Vagina (tissue), 2 donors: ENCODE measurements at regions not wholly inside any gene's neighbourhood (a gene's known extent, or its start where the extent isn't known, plus 50 kb on each side); places are given as distances from the start of the nearest gene placed in this dataset.

Experiments used
- DNase-seq, 2 donors: peaks; one replicate each; pipeline ENCODE4 v3.0.0-alpha.2; 2017; ENCODE audit errors: extremely low spot score in 2 of 2
- H3K27ac ChIP-seq: fragments of 200-600 bp; sonication (generic); one replicate; pipeline ENCODE4 v1.5.1; 2019
- H3K27me3 ChIP-seq: fragments of 200-600 bp; sonication (generic); one replicate; pipeline ENCODE4 v1.5.1; 2019
- H3K36me3 ChIP-seq, 2 donors: fragments of 200-600 bp; sonication (generic); one replicate each; pipeline ENCODE4 v1.5.1; 2017 to 2019
- H3K4me1 ChIP-seq: fragments of 200-600 bp; sonication (generic); one replicate; pipeline ENCODE4 v1.5.1; 2019
- H3K4me3 ChIP-seq, 2 donors: fragments of 200-600 bp; sonication (generic); 1 replicate in 1 of 2; 2 replicates in 1 of 2; pipeline ENCODE4 v1.5.1; 2016 to 2019
- H3K9me3 ChIP-seq: fragments of 200-600 bp; sonication (generic); one replicate; pipeline ENCODE4 v1.5.1; 2019
- POLR2A ChIP-seq, 2 donors: fragments of 450-650 bp; IDR thresholded peaks; one replicate each; pipeline ENCODE4 v1.6.1; 2017; ENCODE audit warnings: antibody characterized with exemption in 2 of 2, mild to moderate bottlenecking in 2 of 2, moderate library complexity in 2 of 2
- POLR2AphosphoS5 ChIP-seq, 2 donors: sonication (generic); formaldehyde crosslinking; IDR thresholded peaks; one replicate each; pipeline ENCODE4 v1.9.0; 2017; ENCODE audit warnings: antibody characterized with exemption in 2 of 2, mild to moderate bottlenecking in 2 of 2, low read depth in 1 of 2; ENCODE audit not compliant: insufficient read depth in 1 of 2
- intact Hi-C: fragments of 100-400 bp; cut with DNase I; formaldehyde crosslinking; loops from one replicate; pipeline ENCODE4 v1.15.1; 2023
- TF ChIP-seq, protein P1 (sequence below), 3 experiments: fragments of 450-650 bp in 2 of 3; fragments of 200-600 bp in 1 of 3; sonication (generic) in 1 of 3; IDR thresholded peaks; one replicate each; pipeline ENCODE4 v1.5.1; 2017 to 2019; ENCODE audit warnings: antibody characterized with exemption in 3 of 3, mild to moderate bottlenecking in 2 of 3, moderate library complexity in 2 of 3

DNA sequence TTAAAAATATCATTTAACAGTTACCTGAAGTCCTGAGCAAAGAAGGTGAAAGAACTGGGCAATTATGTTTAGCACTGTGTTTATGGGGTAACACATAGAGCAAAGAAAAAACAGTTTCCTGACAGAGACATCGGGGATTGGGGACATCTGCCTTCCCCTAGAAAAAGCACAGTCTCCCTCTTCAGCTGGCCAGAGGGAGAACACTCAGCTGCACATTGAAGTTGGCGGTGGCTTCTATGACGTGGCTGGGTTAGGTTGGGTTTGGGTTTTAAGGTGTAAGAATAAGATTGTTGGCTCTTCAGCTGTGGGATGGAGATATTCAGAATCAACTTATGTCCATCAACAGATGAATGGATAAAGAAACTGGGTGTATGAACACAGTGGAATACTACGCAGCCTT, 124.0 kb upstream of the DTNBP1 start:
- no peak for DNase-seq

DNA sequence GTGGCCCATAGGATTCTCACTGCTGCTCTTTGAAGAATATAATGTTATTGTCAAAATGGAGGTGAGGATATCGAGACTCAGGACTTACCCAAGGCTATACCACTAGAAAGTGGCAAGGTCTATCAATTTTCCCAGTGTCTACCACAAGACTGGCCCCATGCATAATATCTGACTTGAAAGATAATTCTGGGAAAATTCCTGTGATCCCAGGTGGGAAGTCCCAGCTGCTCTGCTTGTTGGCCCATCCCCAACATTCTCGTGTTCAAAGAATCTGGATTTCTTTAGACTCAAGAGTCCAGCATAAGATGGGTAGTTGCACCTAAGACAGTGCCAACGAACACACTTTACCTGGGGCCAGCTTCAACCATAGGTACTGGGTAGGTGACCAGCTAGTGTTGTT, 120.7 kb upstream of the DTNBP1 start:
- no peaks in the 10 kb centered on the region for H3K36me3 ChIP-seq
- no peak overlapping the region for H3K27ac ChIP-seq
- H3K27me3 ChIP-seq: no peaks in the 10 kb centered on the region
- H3K4me3 ChIP-seq: no peak overlapping the region
- TF ChIP-seq, protein P1, sequence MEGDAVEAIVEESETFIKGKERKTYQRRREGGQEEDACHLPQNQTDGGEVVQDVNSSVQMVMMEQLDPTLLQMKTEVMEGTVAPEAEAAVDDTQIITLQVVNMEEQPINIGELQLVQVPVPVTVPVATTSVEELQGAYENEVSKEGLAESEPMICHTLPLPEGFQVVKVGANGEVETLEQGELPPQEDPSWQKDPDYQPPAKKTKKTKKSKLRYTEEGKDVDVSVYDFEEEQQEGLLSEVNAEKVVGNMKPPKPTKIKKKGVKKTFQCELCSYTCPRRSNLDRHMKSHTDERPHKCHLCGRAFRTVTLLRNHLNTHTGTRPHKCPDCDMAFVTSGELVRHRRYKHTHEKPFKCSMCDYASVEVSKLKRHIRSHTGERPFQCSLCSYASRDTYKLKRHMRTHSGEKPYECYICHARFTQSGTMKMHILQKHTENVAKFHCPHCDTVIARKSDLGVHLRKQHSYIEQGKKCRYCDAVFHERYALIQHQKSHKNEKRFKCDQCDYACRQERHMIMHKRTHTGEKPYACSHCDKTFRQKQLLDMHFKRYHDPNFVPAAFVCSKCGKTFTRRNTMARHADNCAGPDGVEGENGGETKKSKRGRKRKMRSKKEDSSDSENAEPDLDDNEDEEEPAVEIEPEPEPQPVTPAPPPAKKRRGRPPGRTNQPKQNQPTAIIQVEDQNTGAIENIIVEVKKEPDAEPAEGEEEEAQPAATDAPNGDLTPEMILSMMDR (IDR thresholded peaks at IDR 0.05): no peak
- no peak for TF ChIP-seq POLR2A (IDR thresholded peaks at IDR 0.05)
- no peak for TF ChIP-seq POLR2AphosphoS5 (IDR thresholded peaks at IDR 0.05; ENCODE audit: insufficient read depth in 1 of 2, low read depth in 1 of 2)
- H3K4me1 ChIP-seq: no peaks in the 10 kb centered on the region
- H3K9me3 ChIP-seq: no peaks in the 10 kb centered on the region
- intact Hi-C loops: no loop called here
- DNase-seq: no peak

More for the DNA sequence above, 124.0 kb upstream of the DTNBP1 start:
- intact Hi-C loops: no loop called here
- Histone ChIP-seq H3K27me3 (no peaks in the 10 kb centered on the region), H3K4me3 (no peak overlapping the region), H3K36me3 (no peaks in the 10 kb centered on the region), H3K4me1 (no peaks in the 10 kb centered on the region), H3K27ac (no peak overlapping the region), H3K9me3 (no peaks in the 10 kb centered on the region)
- TF ChIP-seq POLR2AphosphoS5 (IDR thresholded peaks at IDR 0.05; ENCODE audit: insufficient read depth in 1 of 2, low read depth in 1 of 2) (no peak), POLR2A (IDR thresholded peaks at IDR 0.05) (no peak)
- TF ChIP-seq, protein P1 (IDR thresholded peaks at IDR 0.05): no peak

DNA sequence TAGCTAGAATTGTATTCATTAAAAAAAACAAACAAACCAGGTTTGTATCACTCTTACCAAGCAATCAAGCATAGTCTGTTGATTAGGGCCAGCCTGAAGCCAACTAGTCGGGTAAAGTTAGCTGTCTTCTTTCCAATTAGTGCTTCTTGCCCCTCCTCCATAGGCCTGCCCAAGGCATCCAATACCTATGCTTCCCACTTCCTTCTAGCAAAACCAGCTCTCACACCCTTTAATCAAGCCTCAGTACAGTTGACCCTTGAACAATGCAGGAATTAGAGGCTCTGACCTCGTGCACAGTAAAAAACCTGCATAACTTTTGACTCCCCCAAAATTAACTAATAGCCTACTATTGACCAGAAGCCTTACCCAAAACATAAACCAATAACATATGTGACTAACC, 119.1 kb upstream of the DTNBP1 start:
- H3K4me3 ChIP-seq: no peak overlapping the region
- no peaks in the 10 kb centered on the region for H3K9me3 ChIP-seq
- intact Hi-C loops: no loop called here
- no peak overlapping the region for H3K27ac ChIP-seq
- no peaks in the 10 kb centered on the region for H3K27me3 ChIP-seq
- DNase-seq: no peak
- H3K4me1 ChIP-seq: no peaks in the 10 kb centered on the region
- H3K36me3 ChIP-seq: no peaks in the 10 kb centered on the region
- TF ChIP-seq, protein P1 (IDR thresholded peaks at IDR 0.05): no peak
- TF ChIP-seq POLR2AphosphoS5 (IDR thresholded peaks at IDR 0.05; ENCODE audit: insufficient read depth in 1 of 2, low read depth in 1 of 2) (no peak), POLR2A (IDR thresholded peaks at IDR 0.05) (no peak)

DNA sequence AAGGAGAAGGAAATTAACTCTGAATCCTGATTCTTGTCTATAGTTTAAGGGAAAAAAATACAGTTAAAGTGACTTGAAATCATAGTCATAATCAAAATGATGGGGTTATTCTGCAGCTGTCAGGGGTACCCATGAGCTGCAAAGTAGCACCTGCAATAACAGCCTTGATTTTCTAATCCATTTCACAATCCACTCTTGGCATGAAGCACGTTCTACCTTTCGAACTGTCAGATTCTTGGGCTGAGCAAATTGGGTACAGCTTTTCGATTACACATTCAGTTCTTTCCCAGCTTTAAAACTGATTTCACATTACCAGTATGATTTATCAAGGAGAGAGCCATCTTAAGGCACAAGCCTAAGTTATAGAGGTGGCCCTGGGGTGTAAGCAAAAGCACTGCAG, 118.5 kb upstream of the DTNBP1 start:
- no peaks in the 10 kb centered on the region for H3K4me1 ChIP-seq
- no peak overlapping the region for H3K4me3 ChIP-seq
- TF ChIP-seq POLR2AphosphoS5 (IDR thresholded peaks at IDR 0.05; ENCODE audit: insufficient read depth in 1 of 2, low read depth in 1 of 2) (no peak), POLR2A (IDR thresholded peaks at IDR 0.05) (no peak)
- TF ChIP-seq, protein P1 (IDR thresholded peaks at IDR 0.05): no peak
- DNase-seq: no peak
- H3K9me3 ChIP-seq: no peaks in the 10 kb centered on the region
- no peaks in the 10 kb centered on the region for H3K36me3 ChIP-seq
- no peak overlapping the region for H3K27ac ChIP-seq
- intact Hi-C loops: no loop called here
- H3K27me3 ChIP-seq: no peaks in the 10 kb centered on the region

GRCh38 chr6:15780437-15780836, 117.6 kb upstream of the DTNBP1 start:
- no peak for DNase-seq
- no peaks in the 10 kb centered on the region for H3K36me3 ChIP-seq
- intact Hi-C loops: no loop called here

More at GRCh38 chr6:15780437-15780836, 117.6 kb upstream of the DTNBP1 start:
- Histone ChIP-seq H3K9me3 (no peaks in the 10 kb centered on the region), H3K4me1 (no peaks in the 10 kb centered on the region), H3K27ac (no peak overlapping the region), H3K27me3 (no peaks in the 10 kb centered on the region), H3K4me3 (no peak overlapping the region)
- TF ChIP-seq POLR2AphosphoS5 (IDR thresholded peaks at IDR 0.05; ENCODE audit: insufficient read depth in 1 of 2, low read depth in 1 of 2): no peak
- TF ChIP-seq, protein P1 (IDR thresholded peaks at IDR 0.05): no peak
- no peak for TF ChIP-seq POLR2A (IDR thresholded peaks at IDR 0.05)
